HEK293T (cell line): ENCODE measurements at regions not wholly inside any gene's neighbourhood (a gene's known extent, or its start where the extent isn't known, plus 50 kb on each side); places are given as distances from the start of the nearest gene placed in this dataset.

Experiments
- CTCF ChIA-PET: fragments of 350-600 bp; formaldehyde crosslinking; extraction: SDS; loops from one replicate; lab custom pipeline; 2021; ENCODE audit warnings: antibody characterized with exemption, inconsistent platforms; lab: Yijun Ruan, JAX
- POLR2A ChIA-PET: fragments of 350-600 bp; formaldehyde crosslinking; extraction: SDS; loops from one replicate; lab custom pipeline; 2020; ENCODE audit warnings: antibody characterized with exemption, inconsistent platforms; lab: Yijun Ruan, JAX
- DNase-seq: peaks from one replicate; pipeline ENCODE4 v3.0.0; 2012; ENCODE audit warnings: mixed read lengths; ENCODE audit errors: extremely low spot score
- ARNT ChIP-seq: fragments of 450-650 bp; IDR thresholded peaks from 2 replicates; pipeline ENCODE4 v1.6.1; 2017; ENCODE audit warnings: mild to moderate bottlenecking
- BHLHE40 ChIP-seq: fragments of 450-650 bp; IDR thresholded peaks from 2 replicates; pipeline ENCODE4 v1.6.1; 2016; ENCODE audit warnings: mild to moderate bottlenecking, moderate library complexity, borderline replicate concordance
- CTBP1 ChIP-seq: fragments of 450-650 bp; IDR thresholded peaks from 2 replicates; pipeline ENCODE4 v1.6.1; 2016; ENCODE audit warnings: borderline replicate concordance
- ELF4 ChIP-seq: fragments of 450-650 bp; IDR thresholded peaks from 2 replicates; pipeline ENCODE4 v1.6.1; 2017; ENCODE audit warnings: antibody characterized with exemption
- FOXA1 ChIP-seq: fragments of 450-650 bp; IDR thresholded peaks from 2 replicates; pipeline ENCODE4 v1.6.1; 2016; ENCODE audit warnings: mild to moderate bottlenecking
- FOXK2 ChIP-seq: fragments of 450-650 bp; IDR thresholded peaks from 2 replicates; pipeline ENCODE4 v1.6.1; 2016; ENCODE audit warnings: mild to moderate bottlenecking
- FOXM1 ChIP-seq: fragments of 450-650 bp; IDR thresholded peaks from 2 replicates; pipeline ENCODE4 v1.6.1; 2017; ENCODE audit warnings: mild to moderate bottlenecking, borderline replicate concordance
- HDGF ChIP-seq: fragments of 450-650 bp; IDR thresholded peaks from 2 replicates; pipeline ENCODE4 v1.6.1; 2017; ENCODE audit warnings: antibody characterized with exemption, borderline replicate concordance
- L3MBTL2 ChIP-seq: fragments of 450-650 bp; conservative IDR thresholded peaks from 2 replicates; pipeline ENCODE4 v1.6.1; 2016; ENCODE audit warnings: mild to moderate bottlenecking
- LEF1 ChIP-seq: fragments of 450-650 bp; IDR thresholded peaks from 2 replicates; pipeline ENCODE4 v1.6.1; 2017; ENCODE audit warnings: mild to moderate bottlenecking, borderline replicate concordance
- NFRKB ChIP-seq: fragments of 450-650 bp; IDR thresholded peaks from 2 replicates; pipeline ENCODE4 v1.6.1; 2016; ENCODE audit warnings: mild to moderate bottlenecking, moderate library complexity
- SP1 ChIP-seq: fragments of 450-650 bp; IDR thresholded peaks from 2 replicates; pipeline ENCODE4 v1.6.1; 2017
- SUZ12 ChIP-seq: fragments of 450-650 bp; IDR thresholded peaks from 2 replicates; pipeline ENCODE4 v1.6.1; 2016; ENCODE audit warnings: mild to moderate bottlenecking
- TARDBP ChIP-seq: fragments of 450-650 bp; IDR thresholded peaks from 2 replicates; pipeline ENCODE4 v1.6.1; 2016
- ZNF384 ChIP-seq: fragments of 450-650 bp; IDR thresholded peaks from 2 replicates; pipeline ENCODE4 v1.6.1; 2016
- TF ChIP-seq, protein P1 (sequence below): fragments of 450-650 bp; IDR thresholded peaks from 2 replicates; pipeline ENCODE4 v1.6.1; 2016

DNA sequence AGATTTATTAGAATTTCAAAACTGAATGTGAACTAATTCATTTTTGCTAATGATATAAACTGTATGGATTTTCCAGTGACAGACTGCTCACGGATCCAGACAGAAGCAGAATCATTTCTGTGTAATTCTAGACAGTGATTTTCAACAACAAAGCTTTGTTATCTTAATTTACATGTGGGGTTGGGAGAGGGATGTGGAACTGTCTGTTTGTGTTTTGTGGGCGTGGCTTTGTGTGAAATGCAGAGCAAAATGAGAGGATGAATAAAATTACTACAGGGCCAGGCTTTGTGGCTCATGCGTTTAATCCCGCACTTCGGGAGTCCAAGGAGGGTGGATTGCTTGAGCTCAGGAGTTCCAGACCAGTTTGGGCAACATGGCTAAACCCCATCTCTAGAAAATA is 834.7 kb downstream of the GALC start:
- POLR2A ChIA-PET = no interaction called here
- CTCF ChIA-PET = no interaction called here
- no peak for TF ChIP-seq BHLHE40
- no peak for TF ChIP-seq ARNT
- TF ChIP-seq HDGF = no peak
- no peak for TF ChIP-seq TARDBP
- TF ChIP-seq, protein P1, sequence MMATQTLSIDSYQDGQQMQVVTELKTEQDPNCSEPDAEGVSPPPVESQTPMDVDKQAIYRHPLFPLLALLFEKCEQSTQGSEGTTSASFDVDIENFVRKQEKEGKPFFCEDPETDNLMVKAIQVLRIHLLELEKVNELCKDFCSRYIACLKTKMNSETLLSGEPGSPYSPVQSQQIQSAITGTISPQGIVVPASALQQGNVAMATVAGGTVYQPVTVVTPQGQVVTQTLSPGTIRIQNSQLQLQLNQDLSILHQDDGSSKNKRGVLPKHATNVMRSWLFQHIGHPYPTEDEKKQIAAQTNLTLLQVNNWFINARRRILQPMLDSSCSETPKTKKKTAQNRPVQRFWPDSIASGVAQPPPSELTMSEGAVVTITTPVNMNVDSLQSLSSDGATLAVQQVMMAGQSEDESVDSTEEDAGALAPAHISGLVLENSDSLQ = no peak
- DNase-seq = no peak

DNA sequence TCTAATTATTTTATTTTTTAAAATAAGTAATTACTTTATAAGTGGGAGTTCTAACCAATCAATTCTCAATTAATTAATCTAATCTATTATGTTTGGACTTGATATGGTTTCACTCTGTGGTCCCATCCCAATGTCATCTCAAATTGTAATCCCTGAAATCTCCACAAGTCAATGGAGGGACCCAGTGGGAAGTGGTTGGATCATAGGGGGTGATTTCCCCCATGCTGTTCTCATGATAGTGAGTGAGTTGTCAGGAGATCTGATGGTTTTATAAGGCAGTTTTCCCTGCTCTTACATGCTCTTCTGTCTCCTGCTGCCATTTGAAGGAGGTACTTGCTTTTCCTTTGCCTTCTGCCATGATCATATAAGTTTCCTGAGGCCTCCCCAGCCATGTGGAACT is 836.1 kb downstream of the GALC start:
- ChIA-PET CTCF (no interaction called here), POLR2A (no interaction called here)
- no peak for DNase-seq
- no peak for TF ChIP-seq SUZ12
- TF ChIP-seq NFRKB = no peak
- TF ChIP-seq HDGF = no peak
- no peak for TF ChIP-seq BHLHE40

DNA sequence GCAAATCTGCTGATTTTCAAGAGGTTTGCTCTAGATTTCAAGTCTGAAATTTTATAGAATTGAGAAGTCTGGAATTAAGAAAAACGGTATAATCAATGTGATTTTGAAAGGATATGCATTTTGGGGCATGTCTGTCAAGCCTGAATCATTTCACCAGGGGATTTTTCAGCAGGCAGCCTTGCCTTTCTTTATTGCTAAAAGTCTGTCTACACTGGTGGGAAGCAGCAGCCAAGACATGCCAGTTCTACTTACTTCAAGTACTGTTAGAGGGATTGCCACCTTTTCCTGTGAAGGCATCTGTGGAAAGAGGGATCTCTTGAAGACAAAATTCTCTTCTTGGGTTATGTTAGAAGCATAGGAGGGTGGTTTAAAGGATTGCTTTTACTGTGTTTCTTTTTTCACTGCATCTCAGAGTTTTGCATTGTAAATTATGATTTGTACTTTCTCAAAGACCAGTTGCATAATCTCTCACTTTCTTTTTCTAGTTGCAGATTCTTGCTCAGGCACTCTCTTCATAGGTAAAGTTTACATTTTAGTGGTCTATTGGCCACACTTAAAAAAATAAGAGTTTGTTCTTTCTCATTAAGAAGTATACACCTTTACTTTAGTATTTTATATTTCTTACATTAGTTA is 837.0 kb downstream of the GALC start:
- ChIA-PET POLR2A (no interaction called here), CTCF (no interaction called here)
- TF ChIP-seq ARNT = no peak
- no peak for TF ChIP-seq L3MBTL2
- TF ChIP-seq FOXK2 = no peak
- no peak for TF ChIP-seq LEF1
- no peak for TF ChIP-seq CTBP1
- TF ChIP-seq NFRKB = no peak
- TF ChIP-seq FOXM1 = no peak
- TF ChIP-seq SUZ12 = no peak
- TF ChIP-seq ELF4 = no peak
- no peak for TF ChIP-seq TARDBP
- no peak for TF ChIP-seq SP1
- no peak for TF ChIP-seq FOXA1
- TF ChIP-seq HDGF = no peak
- TF ChIP-seq ZNF384 = no peak
- no peak for DNase-seq

- no peak for DNase-seq
- ChIA-PET CTCF (no interaction called here), POLR2A (no interaction called here)
- TF ChIP-seq SP1 (no peak), BHLHE40 (no peak), HDGF (no peak), FOXK2 (no peak), LEF1 (no peak), FOXA1 (no peak), SUZ12 (no peak), ZNF384 (no peak), CTBP1 (no peak)
Measured at GRCh38 chr14:87153901-87154300, 839.1 kb downstream of the GALC start.

- ChIA-PET CTCF (no interaction called here), POLR2A (no interaction called here)
- TF ChIP-seq FOXK2 (no peak), LEF1 (no peak), FOXM1 (no peak), HDGF (no peak), FOXA1 (no peak), BHLHE40 (no peak), ELF4 (no peak), SP1 (no peak), ARNT (no peak), ZNF384 (no peak), L3MBTL2 (no peak), TARDBP (no peak), NFRKB (no peak), CTBP1 (no peak), SUZ12 (no peak)
- TF ChIP-seq, protein P1 = no peak
- DNase-seq = no peak
Measured at GRCh38 chr14:87153391-87153790, 839.6 kb downstream of the GALC start.

DNA sequence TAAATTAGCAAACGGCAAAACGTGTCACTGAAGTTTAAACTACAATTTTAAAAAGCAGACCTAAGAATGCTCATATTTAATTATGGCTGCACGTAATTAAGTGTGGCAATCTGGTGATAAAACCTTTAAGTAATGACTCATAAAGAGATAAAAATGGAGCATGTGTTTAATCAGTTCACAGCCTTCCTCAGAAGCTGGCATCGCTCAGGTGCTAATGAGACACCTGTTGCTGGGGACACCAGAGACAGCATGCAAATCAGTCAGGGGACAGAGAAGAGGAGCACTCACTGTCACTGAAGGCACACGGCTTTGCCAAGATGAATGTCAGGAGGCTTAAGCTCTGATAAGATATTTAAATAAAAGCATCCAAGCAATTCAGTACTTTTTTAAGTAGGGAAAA is 840.3 kb downstream of the GALC start:
- ChIA-PET POLR2A (no interaction called here), CTCF (no interaction called here)
- TF ChIP-seq TARDBP (no peak), HDGF (no peak), FOXK2 (no peak), L3MBTL2 (no peak), ZNF384 (no peak), SP1 (no peak), CTBP1 (no peak), ELF4 (no peak), FOXA1 (no peak), ARNT (no peak)
- DNase-seq = no peak

DNA sequence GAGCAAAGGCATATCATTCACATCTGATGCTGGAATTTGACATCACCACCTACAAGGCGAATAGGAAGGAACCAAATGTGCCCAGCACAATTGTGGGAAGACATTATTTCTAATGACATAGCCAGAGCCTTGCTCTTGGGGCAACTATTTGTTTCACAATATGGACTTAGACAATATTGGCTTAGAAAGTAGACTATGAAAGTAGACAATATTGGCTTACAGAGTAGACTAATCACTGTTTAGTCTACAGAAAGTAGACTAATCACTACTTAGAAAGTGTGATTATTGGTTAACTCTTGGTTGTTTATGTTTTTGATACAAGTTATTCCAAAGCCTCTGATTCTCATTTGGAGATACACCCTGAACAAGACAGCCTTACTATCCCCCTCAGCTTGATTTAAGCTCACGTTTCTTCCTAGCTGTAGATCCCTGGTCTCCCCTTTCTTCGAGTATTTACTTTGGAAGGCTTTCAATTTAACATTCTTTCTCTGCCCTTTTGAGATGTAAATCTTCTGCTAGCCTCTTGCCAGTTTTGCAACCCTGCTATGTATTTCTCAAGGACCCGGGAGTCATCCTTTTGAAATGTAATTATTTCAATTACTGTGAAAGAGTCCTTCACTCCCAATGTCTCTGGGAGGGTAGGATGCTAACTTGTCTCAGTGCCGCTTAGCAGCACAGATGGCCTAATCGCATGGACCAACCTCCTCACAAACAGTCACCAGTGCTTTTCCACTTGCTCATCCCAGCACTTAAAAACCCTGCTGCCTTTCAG is 843.2 kb downstream of the GALC start:
- ChIA-PET POLR2A (no interaction called here), CTCF (no interaction called here)
- no peak for DNase-seq
- TF ChIP-seq SP1 (no peak), FOXK2 (no peak), FOXA1 (no peak), LEF1 (no peak)
